Calu3 (cell line): ENCODE measurements at regions not wholly inside any gene's neighbourhood (a gene's known extent, or its start where the extent isn't known, plus 50 kb on each side); places are given as distances from the start of the nearest gene placed in this dataset.

ENCODE experiments used
- BruUV-seq: library from RNA; stranded (reverse); fragments of 400-500 nt; replicated peaks from 2 replicates; lab custom pipeline; 2021; lab: Mats Ljungman, UMichigan
- CTCF ChIA-PET: fragments of 300-600 bp; sonication (Branson Sonifier 250); formaldehyde crosslinking; loops from one replicate; lab custom pipeline; 2022; ENCODE audit warnings: antibody characterized with exemption; lab: Charles Lee
- DNase-seq: peaks from one replicate; pipeline ENCODE4 v3.0.0; 2022
- H3K27ac Mint-ChIP-seq: one replicate; pipeline ENCODE4 v1.8.0; 2022; ENCODE audit warnings: mixed read lengths; ENCODE audit not compliant: unreplicated experiment
- H3K27me3 Mint-ChIP-seq: one replicate; pipeline ENCODE4 v1.8.0; 2022; ENCODE audit warnings: mixed read lengths; ENCODE audit not compliant: unreplicated experiment
- H3K36me3 Mint-ChIP-seq: one replicate; pipeline ENCODE4 v1.8.0; 2022; ENCODE audit warnings: mild to moderate bottlenecking, moderate library complexity, mixed read lengths; ENCODE audit not compliant: insufficient read depth, unreplicated experiment
- H3K4me1 Mint-ChIP-seq: one replicate; pipeline ENCODE4 v1.8.0; 2022; ENCODE audit warnings: mild to moderate bottlenecking, low read depth, mixed read lengths; ENCODE audit not compliant: unreplicated experiment
- H3K4me3 Mint-ChIP-seq: one replicate; pipeline ENCODE4 v1.8.0; 2022; ENCODE audit warnings: mild to moderate bottlenecking, low read depth, moderate library complexity, mixed read lengths; ENCODE audit not compliant: unreplicated experiment
- H3K9me3 Mint-ChIP-seq: one replicate; pipeline ENCODE4 v1.8.0; 2022; ENCODE audit warnings: low read depth, mixed read lengths; ENCODE audit not compliant: unreplicated experiment
- CTCF ChIP-seq: fragments of 200-600 bp; IDR thresholded peaks from one replicate; pipeline ENCODE4 v1.8.0; 2022; ENCODE audit warnings: antibody characterized with exemption; ENCODE audit not compliant: unreplicated experiment
- intact Hi-C: fragments of 100-400 bp; cut with micrococcal nuclease; formaldehyde crosslinking; loops from one replicate; pipeline ENCODE4 v1.10.0; 2022; ENCODE audit not compliant: unreplicated experiment

- Mint-ChIP-seq H3K9me3 (no peaks in the 10 kb centered on the region), H3K27ac (no peak overlapping the region), H3K4me3 (no peak overlapping the region), H3K4me1 (no peaks in the 10 kb centered on the region), H3K27me3 (peaks cover 12% of the 10 kb centered on the region), H3K36me3 (no peaks in the 10 kb centered on the region)
- intact Hi-C loops: no loop called here
- no peak for TF ChIP-seq CTCF
- no peak for DNase-seq
- no TSS peak for BruUV-seq
- CTCF ChIA-PET: no interaction called here
These were observed 246.3 kb upstream of the CLEC14A start for GRCh38 chr14:38502239-38502638.

GRCh38 chr14:38500125-38500524 is 244.2 kb upstream of the CLEC14A start:
- peaks cover 12% of the 10 kb centered on the region for H3K27me3 Mint-ChIP-seq
- no peaks in the 10 kb centered on the region for H3K4me1 Mint-ChIP-seq
- TF ChIP-seq CTCF: no peak
- H3K9me3 Mint-ChIP-seq: no peaks in the 10 kb centered on the region
- no TSS peak for BruUV-seq
- DNase-seq: no peak
- CTCF ChIA-PET: no interaction called here
- no peak overlapping the region for H3K27ac Mint-ChIP-seq
- H3K4me3 Mint-ChIP-seq: no peak overlapping the region
- intact Hi-C loops: no loop called here
- H3K36me3 Mint-ChIP-seq: no peaks in the 10 kb centered on the region

- no peaks in the 10 kb centered on the region for H3K4me1 Mint-ChIP-seq
- peaks cover 2% of the 10 kb centered on the region for H3K9me3 Mint-ChIP-seq
- no TSS peak for BruUV-seq
- no peak overlapping the region for H3K27ac Mint-ChIP-seq
- no peak overlapping the region for H3K4me3 Mint-ChIP-seq
- H3K36me3 Mint-ChIP-seq: no peaks in the 10 kb centered on the region
- no peaks in the 10 kb centered on the region for H3K27me3 Mint-ChIP-seq
- TF ChIP-seq CTCF: no peak
- no peak for DNase-seq
- intact Hi-C loops: no loop called here
- CTCF ChIA-PET: no interaction called here
These were observed 240.2 kb upstream of the CLEC14A start for GRCh38 chr14:38496092-38496491.

GRCh38 chr14:38490273-38490672 is 234.4 kb upstream of the CLEC14A start:
- H3K27me3 Mint-ChIP-seq: no peaks in the 10 kb centered on the region
- CTCF ChIA-PET: no interaction called here
- H3K4me3 Mint-ChIP-seq: no peak overlapping the region
- intact Hi-C loops: no loop called here
- no TSS peak for BruUV-seq
- no peaks in the 10 kb centered on the region for H3K4me1 Mint-ChIP-seq
- H3K9me3 Mint-ChIP-seq: peaks cover 2% of the 10 kb centered on the region
- no peak overlapping the region for H3K27ac Mint-ChIP-seq
- no peak for DNase-seq
- H3K36me3 Mint-ChIP-seq: no peaks in the 10 kb centered on the region
- no peak for TF ChIP-seq CTCF

GRCh38 chr14:38485026-38485425 is 229.1 kb upstream of the CLEC14A start:
- H3K4me1 Mint-ChIP-seq: no peaks in the 10 kb centered on the region
- CTCF ChIA-PET: no interaction called here
- H3K27ac Mint-ChIP-seq: no peak overlapping the region
- no peak overlapping the region for H3K4me3 Mint-ChIP-seq
- no peaks in the 10 kb centered on the region for H3K9me3 Mint-ChIP-seq
- BruUV-seq: no TSS peak
- H3K36me3 Mint-ChIP-seq: no peaks in the 10 kb centered on the region
- H3K27me3 Mint-ChIP-seq: no peaks in the 10 kb centered on the region
- intact Hi-C loops: no loop called here
- TF ChIP-seq CTCF: no peak
- DNase-seq: no peak
